H9 (cell line): ENCODE measurements at regions not wholly inside any gene's neighbourhood (a gene's known extent, or its start where the extent isn't known, plus 50 kb on each side); places are given as distances from the start of the nearest gene placed in this dataset.
A peak's percentile ranks its signal among the peaks of the same experiment; 100 is the strongest.

ENCODE experiments used
- DNase-seq: peaks from one replicate; pipeline ENCODE4 v3.0.0-alpha.2; 2017
- H2AFZ ChIP-seq: one replicate; pipeline ENCODE4 v1.6.1; 2013; ENCODE audit warnings: mild to moderate bottlenecking, low read length, control low read depth, moderate library complexity
- H2AK5ac ChIP-seq: 2 replicates; pipeline ENCODE4 v1.6.1; 2013; ENCODE audit warnings: low read length, control low read depth, mixed read lengths; ENCODE audit not compliant: insufficient read length
- H2BK120ac ChIP-seq: one replicate; pipeline ENCODE4 v1.6.1; 2013; ENCODE audit warnings: low read depth, mild to moderate bottlenecking, low read length, control low read depth, inconsistent platforms; ENCODE audit not compliant: poor library complexity, severe bottlenecking
- H2BK12ac ChIP-seq: 2 replicates; pipeline ENCODE4 v1.6.1; 2013; ENCODE audit warnings: low read length, control low read depth, mixed read lengths, low read depth; ENCODE audit not compliant: insufficient read length
- H2BK15ac ChIP-seq: 2 replicates; pipeline ENCODE4 v1.6.1; 2013; ENCODE audit warnings: low read depth, low read length, control low read depth
- H2BK20ac ChIP-seq: one replicate; pipeline ENCODE4 v1.6.1; 2013; ENCODE audit warnings: low read depth, mild to moderate bottlenecking, low read length, control low read depth, inconsistent platforms; ENCODE audit not compliant: poor library complexity, severe bottlenecking
- H2BK5ac ChIP-seq: 2 replicates; pipeline ENCODE4 v1.6.1; 2013; ENCODE audit warnings: low read length, control low read depth, mixed read lengths; ENCODE audit not compliant: insufficient read length
- H3K14ac ChIP-seq: 2 replicates; pipeline ENCODE4 v1.6.1; 2013; ENCODE audit warnings: low read length, control low read depth; ENCODE audit not compliant: insufficient read depth
- H3K18ac ChIP-seq: 2 replicates; pipeline ENCODE4 v1.6.1; 2013; ENCODE audit warnings: low read depth, mild to moderate bottlenecking, mixed read lengths, low read length, control low read depth; ENCODE audit not compliant: insufficient read length
- H3K23ac ChIP-seq: 2 replicates; pipeline ENCODE4 v1.6.1; 2013; ENCODE audit warnings: low read length, control low read depth, mixed read lengths, low read depth; ENCODE audit not compliant: insufficient read length
- H3K23me2 ChIP-seq: 2 replicates; pipeline ENCODE4 v1.6.1; 2013; ENCODE audit warnings: low read depth, mild to moderate bottlenecking, mixed read lengths, low read length, control low read depth; ENCODE audit not compliant: insufficient read length, poor library complexity, severe bottlenecking
- H3K27ac ChIP-seq: 2 replicates; pipeline ENCODE4 v1.5.1; 2013; ENCODE audit warnings: low read length, control low read depth, mixed read lengths, low read depth; ENCODE audit not compliant: insufficient read length
- H3K27me3 ChIP-seq: 2 replicates; pipeline ENCODE4 v1.6.1; 2013; ENCODE audit warnings: low read length, control low read depth, inconsistent platforms; ENCODE audit not compliant: insufficient read depth
- H3K4ac ChIP-seq: 2 replicates; pipeline ENCODE4 v1.6.1; 2013; ENCODE audit warnings: low read depth, mild to moderate bottlenecking, control low read depth, inconsistent platforms, low read length, moderate library complexity
- H3K4me1 ChIP-seq: 2 replicates; pipeline ENCODE4 v1.6.1; 2013; ENCODE audit warnings: low read length, control low read depth, inconsistent platforms; ENCODE audit not compliant: insufficient read depth
- H3K4me2 ChIP-seq: 2 replicates; pipeline ENCODE4 v1.6.1; 2013; ENCODE audit warnings: low read length, control low read depth, mixed read lengths; ENCODE audit not compliant: insufficient read length, insufficient read depth
- H3K56ac ChIP-seq: 2 replicates; pipeline ENCODE4 v1.6.1; 2013; ENCODE audit warnings: low read depth, mild to moderate bottlenecking, mixed read lengths, low read length, control low read depth; ENCODE audit not compliant: insufficient read length
- H3K79me1 ChIP-seq: 2 replicates; pipeline ENCODE4 v1.6.1; 2013; ENCODE audit warnings: low read depth, mild to moderate bottlenecking, moderate library complexity, low read length, control low read depth, inconsistent platforms; ENCODE audit not compliant: insufficient read depth, poor library complexity, severe bottlenecking
- H3K79me2 ChIP-seq: 2 replicates; pipeline ENCODE4 v1.6.1; 2013; ENCODE audit warnings: low read length, control low read depth, inconsistent platforms; ENCODE audit not compliant: insufficient read depth
- H3K9ac ChIP-seq: 2 replicates; pipeline ENCODE4 v1.6.1; 2013; ENCODE audit warnings: low read length, control low read depth, mixed read lengths; ENCODE audit not compliant: insufficient read length; ENCODE audit errors: extremely low read depth
- H3K9me3 ChIP-seq: one replicate; pipeline ENCODE4 v1.6.1; 2013; ENCODE audit warnings: low read depth, low read length, inconsistent platforms; ENCODE audit not compliant: control insufficient read depth
- H3T11ph ChIP-seq: one replicate; pipeline ENCODE4 v1.6.1; 2013; ENCODE audit warnings: mild to moderate bottlenecking, low read length, control low read depth, inconsistent platforms
- H4K20me1 ChIP-seq: one replicate; pipeline ENCODE4 v1.6.1; 2013; ENCODE audit not compliant: control insufficient read depth, insufficient read length, insufficient read depth
- H4K5ac ChIP-seq: 2 replicates; pipeline ENCODE4 v1.6.1; 2013; ENCODE audit warnings: low read depth, mild to moderate bottlenecking, mixed read lengths, low read length, control low read depth; ENCODE audit not compliant: insufficient read length
- H4K8ac ChIP-seq: replicated peaks from 2 replicates; pipeline ENCODE4 v1.6.1; 2013; ENCODE audit warnings: low read length, control low read depth, mixed read lengths, low read depth; ENCODE audit not compliant: insufficient read length
- H4K91ac ChIP-seq: 2 replicates; pipeline ENCODE4 v1.6.1; 2013; ENCODE audit warnings: low read depth, mild to moderate bottlenecking, moderate library complexity, mixed read lengths, low read length, control low read depth; ENCODE audit not compliant: insufficient read length
- H3K27ac Mint-ChIP-seq, 3 experiments: 2 replicates in 2 of 3; 3 replicates in 1 of 3; pipeline ENCODE4 v1.8.0; 2020 to 2021; ENCODE audit warnings: mixed read lengths in 3 of 3, mild to moderate bottlenecking in 1 of 3, moderate library complexity in 1 of 3
- H3K27me3 Mint-ChIP-seq: 2 replicates; pipeline ENCODE4 v1.8.0; 2021; ENCODE audit warnings: low read depth, mild to moderate bottlenecking, moderate library complexity, mixed read lengths
- H3K36me3 Mint-ChIP-seq, 3 experiments: 2 replicates in 2 of 3; 3 replicates in 1 of 3; pipeline ENCODE4 v1.8.0; 2020 to 2021; ENCODE audit warnings: low read depth in 3 of 3, mixed read lengths in 3 of 3; ENCODE audit not compliant: insufficient read depth in 1 of 3
- H3K4me1 Mint-ChIP-seq, 2 experiments: 2 replicates each; pipeline ENCODE4 v1.8.0; 2020; ENCODE audit warnings: mixed read lengths in 2 of 2
- H3K4me3 Mint-ChIP-seq, 2 experiments: 2 replicates in 1 of 2; 3 replicates in 1 of 2; pipeline ENCODE4 v1.8.0; 2020 to 2021; ENCODE audit warnings: mild to moderate bottlenecking in 2 of 2, mixed read lengths in 2 of 2, moderate library complexity in 1 of 2
- H3K9me3 Mint-ChIP-seq, 2 experiments: 2 replicates in 1 of 2; 3 replicates in 1 of 2; pipeline ENCODE4 v1.8.0; 2020; ENCODE audit warnings: mild to moderate bottlenecking in 2 of 2, mixed read lengths in 2 of 2, moderate library complexity in 1 of 2
- CTCF ChIP-seq: fragments of 200-600 bp; sonication (generic); conservative IDR thresholded peaks from 3 replicates; pipeline ENCODE4 v1.8.0; 2021; ENCODE audit warnings: antibody characterized with exemption, mild to moderate bottlenecking
- WGBS: extraction: QIAGEN DNeasy Blood & Tissue Kit; methylation state at CpG from one replicate; pipeline ENCODE4 v1.1.7; 2013; ENCODE audit warnings: missing lambda C conversion rate, low lambda C conversion rate, mixed read lengths; ENCODE audit not compliant: insufficient read length; ENCODE audit errors: extremely low coverage; 5-methylcytosine and 5-hydroxymethylcytosine counted together

- no peak overlapping the region for H3K4ac ChIP-seq
- no peak overlapping the region for H2BK120ac ChIP-seq
These were observed 143.8 kb downstream of the NECTIN1 start for GRCh38 chr11:119585043-119585781.

More at GRCh38 chr11:119585043-119585781, 143.8 kb downstream of the NECTIN1 start:
- peak overlapping the region; percentile 89 for H3K14ac ChIP-seq
- no peak for TF ChIP-seq CTCF
- H3K79me2 ChIP-seq: no peaks in the 10 kb centered on the region
- H3K27ac ChIP-seq: no peak overlapping the region
- no peak overlapping the region for H3T11ph ChIP-seq
- H3K9me3 Mint-ChIP-seq: peaks cover 14 to 23% of the 10 kb centered on the region in 2 experiments
- no peaks in the 10 kb centered on the region; the same call in 1 of the 2 replicates for H3K4me1 ChIP-seq
- peaks cover 6% of the 10 kb centered on the region for H3K9me3 ChIP-seq
- H3K36me3 Mint-ChIP-seq: peaks cover 8 to 19% (median 9%) of the 10 kb centered on the region in 3 experiments; a peak in 6 of 7 replicates
- peak; percentile 76 for DNase-seq
- H3K4me3 Mint-ChIP-seq: peak overlapping the region; percentile 73 to 82
- peaks cover 32% of the 10 kb centered on the region for H3K27me3 Mint-ChIP-seq
- peak overlapping the region; percentile 54 for H3K4me2 ChIP-seq
- no peak overlapping the region for H4K8ac ChIP-seq
- no CpG with 5 or more reads among the region's 38 CpGs for WGBS
- peaks cover 35 to 38% of the 10 kb centered on the region in 2 experiments for H3K4me1 Mint-ChIP-seq
- H4K91ac ChIP-seq: no peak overlapping the region
- no peak overlapping the region for H2BK5ac ChIP-seq
- no peak overlapping the region for H3K9ac ChIP-seq
- H3K23me2 ChIP-seq: peaks cover 14% of the 10 kb centered on the region
- no peak overlapping the region for H2AFZ ChIP-seq
- H3K23ac ChIP-seq: no peak overlapping the region
- H4K20me1 ChIP-seq: no peaks in the 10 kb centered on the region
- H4K5ac ChIP-seq: no peak overlapping the region
- H2BK20ac ChIP-seq: no peak overlapping the region
- H3K27me3 ChIP-seq: no peaks in the 10 kb centered on the region; the same call in 1 of the 2 replicates
- no peak overlapping the region for H3K27ac Mint-ChIP-seq
- no peak overlapping the region for H2AK5ac ChIP-seq
- H3K18ac ChIP-seq: peak overlapping the region; percentile 9
- H3K79me1 ChIP-seq: no peaks in the 10 kb centered on the region
- no peak overlapping the region for H3K56ac ChIP-seq
- H2BK15ac ChIP-seq: no peak overlapping the region
- no peak overlapping the region for H2BK12ac ChIP-seq
